ENCODE measurements at regions not wholly inside any gene's neighbourhood (a gene's known extent, or its start where the extent isn't known, plus 50 kb on each side); places are given as distances from the start of the nearest gene placed in this dataset.
A peak's percentile ranks its signal among the peaks of the same experiment; 100 is the strongest.

DNA sequence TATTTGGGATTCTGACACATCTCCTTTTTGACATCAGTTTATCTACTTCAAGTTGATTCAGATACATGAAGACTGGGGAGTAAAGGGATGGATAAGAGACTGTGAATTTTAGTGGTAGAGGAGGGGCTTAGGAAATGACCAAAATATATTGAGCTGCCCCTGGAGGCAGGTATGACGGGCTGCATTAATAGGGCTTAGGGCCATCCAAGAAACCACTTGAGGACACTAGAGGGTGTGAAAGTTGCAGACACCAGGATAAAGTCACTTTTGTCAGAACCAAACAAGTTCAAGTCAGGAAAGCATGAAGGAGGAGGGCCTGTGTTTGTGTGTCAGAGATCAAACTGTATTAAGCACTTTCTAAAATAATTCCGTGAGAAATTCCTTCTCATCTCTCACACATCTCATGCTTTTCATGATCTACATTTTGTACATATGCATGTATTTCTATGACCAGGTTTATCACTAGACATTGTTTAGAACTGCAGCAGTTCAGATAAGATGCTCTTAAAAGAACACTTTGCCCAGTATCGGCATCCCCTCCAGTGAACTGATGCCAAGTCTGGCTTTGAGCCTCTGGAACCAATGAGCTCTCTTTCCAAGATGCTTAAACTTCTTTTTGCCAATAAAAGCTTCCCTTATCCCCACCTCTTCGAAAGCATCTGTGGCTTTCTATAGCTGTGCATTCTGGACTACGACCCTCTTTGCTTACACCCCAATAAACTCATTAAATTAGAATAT, 136.9 kb downstream of the SLC38A1 start:
- no peak for DNase-seq

GRCh38 chr12:46127656-46128055, 137.3 kb upstream of the SCAF11 start:
- no peak for DNase-seq

GRCh38 chr12:46126050-46126727, 135.8 kb upstream of the SCAF11 start:
- no peak for DNase-seq

- peak; percentile 53 for DNase-seq
These were observed 134.7 kb upstream of the SCAF11 start for GRCh38 chr12:46124848-46125619.

- no peak for DNase-seq
These were observed 133.9 kb upstream of the SCAF11 start for GRCh38 chr12:46124132-46124847.

GRCh38 chr12:46112364-46112763, 122.0 kb upstream of the SCAF11 start:
- DNase-seq = no peak

- DNase-seq = no peak
These were observed 121.3 kb upstream of the SCAF11 start for GRCh38 chr12:46111715-46112114.

GRCh38 chr12:46110928-46111699, 120.7 kb upstream of the SCAF11 start:
- DNase-seq = no peak

DNA sequence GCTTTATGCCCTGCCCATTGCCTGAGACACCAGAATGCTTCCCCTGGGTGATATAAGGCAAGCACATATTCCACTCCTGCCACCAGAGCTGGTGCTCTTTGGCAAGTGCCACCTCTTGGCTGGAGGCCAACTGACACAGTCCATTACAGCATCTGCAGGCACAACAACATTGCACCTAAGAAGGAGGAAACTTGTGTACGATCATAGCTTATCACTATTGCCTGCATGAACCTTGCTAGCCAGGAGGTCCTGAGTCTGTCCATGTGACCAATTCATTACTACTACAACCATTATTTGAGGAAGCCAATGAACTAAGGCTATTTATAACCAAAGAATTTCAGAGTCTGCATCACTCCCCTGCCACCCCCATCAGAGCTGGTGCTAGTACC, 119.8 kb upstream of the SCAF11 start:
- DNase-seq = no peak

- DNase-seq = no peak
These were observed 119.2 kb upstream of the SCAF11 start for GRCh38 chr12:46109343-46110222.

DNA sequence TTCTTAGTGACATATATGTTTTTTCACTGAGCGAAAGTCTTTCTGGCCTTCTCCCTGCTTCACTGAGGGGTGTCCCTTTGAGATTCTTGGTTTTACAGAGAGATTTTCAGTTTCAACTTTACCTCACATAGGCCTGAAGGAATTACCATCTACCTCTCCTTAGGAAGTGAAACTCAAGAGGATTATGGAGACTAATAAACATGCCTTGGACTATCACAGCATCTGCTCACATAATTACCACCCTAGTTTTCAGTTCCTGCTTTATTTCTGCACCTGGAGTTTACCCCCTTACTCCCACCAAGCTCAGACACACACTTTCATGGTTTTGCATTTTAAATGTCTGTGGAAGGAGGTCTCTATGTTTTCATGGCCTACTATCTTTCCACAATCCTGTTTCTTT, 118.3 kb upstream of the SCAF11 start:
- no peak for DNase-seq

- no peak for DNase-seq
These were observed 117.2 kb upstream of the SCAF11 start for GRCh38 chr12:46107591-46107990.

- DNase-seq = no peak
These were observed 115.4 kb upstream of the SCAF11 start for GRCh38 chr12:46105735-46106134.

DNA sequence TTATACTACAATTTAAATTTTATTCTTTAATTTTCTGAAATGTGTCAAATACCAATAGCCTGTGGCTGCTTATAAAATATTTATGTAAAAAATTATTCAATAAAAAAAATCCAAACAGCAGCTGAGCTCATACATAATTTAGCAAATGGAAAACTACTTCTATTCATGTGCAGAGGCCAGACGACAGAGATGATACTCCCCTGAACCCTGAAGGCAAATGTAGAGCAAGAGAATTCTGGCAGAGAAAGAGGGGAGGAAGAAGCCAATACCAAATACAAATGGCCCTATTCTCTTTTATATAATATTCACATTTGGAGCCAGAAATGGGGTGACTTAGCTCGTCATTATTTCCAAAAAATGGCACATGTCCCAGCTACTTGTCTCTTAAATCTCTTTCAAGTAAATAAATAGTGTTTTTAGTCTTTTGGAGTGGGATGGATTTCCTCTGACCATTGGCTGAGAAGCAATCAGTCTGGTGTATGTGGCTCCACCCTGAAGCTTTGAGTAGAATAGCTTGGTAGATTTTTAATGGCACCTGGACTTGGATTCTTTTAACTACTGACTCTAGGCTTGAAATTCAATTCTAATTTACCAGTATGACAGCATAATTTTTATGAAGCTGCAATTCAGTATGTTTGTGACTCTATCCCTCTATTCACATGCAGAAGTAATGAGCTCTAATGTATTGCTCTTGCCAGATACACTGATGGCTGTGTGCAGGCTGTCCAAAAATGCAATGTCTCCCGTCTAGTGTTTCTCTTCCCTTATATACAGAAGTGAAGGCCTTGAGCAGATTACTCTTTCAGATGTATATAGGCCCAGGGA, 113.4 kb upstream of the SCAF11 start:
- no peak for DNase-seq

- no peak for DNase-seq
These were observed 111.1 kb upstream of the SCAF11 start for GRCh38 chr12:46101485-46101869.

GRCh38 chr12:46100551-46101484, 110.4 kb upstream of the SCAF11 start:
- no peak for DNase-seq

- DNase-seq = no peak
These were observed 99.2 kb upstream of the SCAF11 start for GRCh38 chr12:46089414-46090162.

GRCh38 chr12:46087916-46088439, 97.6 kb upstream of the SCAF11 start:
- no peak for DNase-seq
